Neural progenitor cell (in vitro differentiated cells): ENCODE measurements at regions not wholly inside any gene's neighbourhood (a gene's known extent, or its start where the extent isn't known, plus 50 kb on each side); places are given as distances from the start of the nearest gene placed in this dataset.

ENCODE experiments used
- EZH2 ChIP-seq: fragments of 200-600 bp; sonication (generic); IDR thresholded peaks from 2 replicates; pipeline ENCODE4 v1.6.1; 2017; ENCODE audit warnings: antibody characterized with exemption, mild to moderate bottlenecking, moderate library complexity
- EZH2phosphoT487 ChIP-seq: fragments of 200-600 bp; sonication (generic); IDR thresholded peaks from 2 replicates; pipeline ENCODE4 v1.6.1; 2017; ENCODE audit warnings: antibody characterized with exemption
- TF ChIP-seq, protein P1 (sequence below): fragments of 200-600 bp; sonication (generic); IDR thresholded peaks from 2 replicates; pipeline ENCODE4 v1.5.1; 2017; ENCODE audit warnings: antibody characterized with exemption, mild to moderate bottlenecking

DNA sequence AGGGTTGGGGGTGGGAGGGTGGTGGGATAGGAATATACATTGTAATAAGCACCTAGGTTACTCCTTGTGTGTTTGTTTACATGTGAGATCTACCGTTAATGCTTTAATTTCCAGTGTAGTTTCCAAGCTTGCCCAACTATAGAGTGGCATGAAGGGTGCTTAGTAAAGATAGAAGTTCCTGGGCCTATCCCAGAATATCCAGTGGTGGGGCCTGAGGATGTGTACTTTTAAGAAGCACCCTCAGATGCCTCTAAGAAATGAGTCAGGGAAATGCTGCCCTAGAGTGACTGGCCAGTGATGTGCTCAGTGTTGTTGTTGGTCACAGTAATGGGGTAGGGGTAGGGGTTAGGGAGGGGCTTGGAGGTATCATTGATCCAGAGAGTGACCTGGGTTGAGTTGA, 141.3 kb downstream of the TSEN15 start:
- TF ChIP-seq, protein P1, sequence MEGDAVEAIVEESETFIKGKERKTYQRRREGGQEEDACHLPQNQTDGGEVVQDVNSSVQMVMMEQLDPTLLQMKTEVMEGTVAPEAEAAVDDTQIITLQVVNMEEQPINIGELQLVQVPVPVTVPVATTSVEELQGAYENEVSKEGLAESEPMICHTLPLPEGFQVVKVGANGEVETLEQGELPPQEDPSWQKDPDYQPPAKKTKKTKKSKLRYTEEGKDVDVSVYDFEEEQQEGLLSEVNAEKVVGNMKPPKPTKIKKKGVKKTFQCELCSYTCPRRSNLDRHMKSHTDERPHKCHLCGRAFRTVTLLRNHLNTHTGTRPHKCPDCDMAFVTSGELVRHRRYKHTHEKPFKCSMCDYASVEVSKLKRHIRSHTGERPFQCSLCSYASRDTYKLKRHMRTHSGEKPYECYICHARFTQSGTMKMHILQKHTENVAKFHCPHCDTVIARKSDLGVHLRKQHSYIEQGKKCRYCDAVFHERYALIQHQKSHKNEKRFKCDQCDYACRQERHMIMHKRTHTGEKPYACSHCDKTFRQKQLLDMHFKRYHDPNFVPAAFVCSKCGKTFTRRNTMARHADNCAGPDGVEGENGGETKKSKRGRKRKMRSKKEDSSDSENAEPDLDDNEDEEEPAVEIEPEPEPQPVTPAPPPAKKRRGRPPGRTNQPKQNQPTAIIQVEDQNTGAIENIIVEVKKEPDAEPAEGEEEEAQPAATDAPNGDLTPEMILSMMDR = no peak
- no peak for TF ChIP-seq EZH2phosphoT487
- TF ChIP-seq EZH2 = no peak
